Thoracic aorta (tissue), 2 donors: ENCODE measurements at regions not wholly inside any gene's neighbourhood (a gene's known extent, or its start where the extent isn't known, plus 50 kb on each side); places are given as distances from the start of the nearest gene placed in this dataset.

Experiments used
- ATAC-seq: fragments of 150-250 bp; one replicate; pipeline ENCODE4 v1.8.0; 2017; ENCODE audit warnings: low read depth; ENCODE audit not compliant: insufficient number of reproducible peaks, low FRiP score
- DNase-seq: peaks from one replicate; pipeline ENCODE4 v3.0.0-alpha.2; 2020; ENCODE audit warnings: low spot score
- H3K27ac ChIP-seq, 2 donors: fragments of 200-600 bp; sonication (generic); 1 replicate in 1 of 2; 2 replicates in 1 of 2; pipeline ENCODE4 v1.5.1; 2016; ENCODE audit warnings: mild to moderate bottlenecking in 2 of 2, moderate library complexity in 2 of 2
- H3K27me3 ChIP-seq: fragments of 200-600 bp; sonication (generic); replicated peaks from 2 replicates; pipeline ENCODE4 v1.6.0; 2016; ENCODE audit warnings: mild to moderate bottlenecking; ENCODE audit not compliant: insufficient read depth
- H3K36me3 ChIP-seq: fragments of 200-600 bp; sonication (generic); one replicate; pipeline ENCODE4 v1.5.1; 2016
- H3K4me1 ChIP-seq, 2 donors: fragments of 200-600 bp; sonication (generic); 1 replicate in 1 of 2; 2 replicates in 1 of 2; pipeline versions ENCODE4 v1.5.1 to v1.6.0; 2016; ENCODE audit warnings: low read depth in 2 of 2, mild to moderate bottlenecking in 1 of 2; ENCODE audit not compliant: control insufficient read depth in 1 of 2
- H3K4me3 ChIP-seq: fragments of 200-600 bp; sonication (generic); 2 replicates; pipeline ENCODE4 v1.5.1; 2016; ENCODE audit warnings: mild to moderate bottlenecking
- H3K9me3 ChIP-seq: fragments of 200-600 bp; sonication (generic); 2 replicates; pipeline ENCODE4 v1.5.1; 2016
- CTCF ChIP-seq: fragments of 200-600 bp; sonication (generic); IDR thresholded peaks from one replicate; pipeline ENCODE4 v1.5.1; 2019; ENCODE audit warnings: antibody characterized with exemption

- Histone ChIP-seq H3K27ac (no peak overlapping the region), H3K4me1 (no peaks in the 10 kb centered on the region), H3K4me3 (no peak overlapping the region), H3K27me3 (no peaks in the 10 kb centered on the region), H3K36me3 (no peaks in the 10 kb centered on the region), H3K9me3 (no peaks in the 10 kb centered on the region)
- TF ChIP-seq CTCF = no peak
- DNase-seq (no peak), ATAC-seq (no peak)
Observed at GRCh38 chr13:56338421-56338820, 802.3 kb upstream of the PRR20A start.

- Histone ChIP-seq H3K9me3 (no peaks in the 10 kb centered on the region), H3K4me3 (no peak overlapping the region), H3K4me1 (no peaks in the 10 kb centered on the region), H3K27me3 (no peaks in the 10 kb centered on the region), H3K36me3 (no peaks in the 10 kb centered on the region), H3K27ac (no peak overlapping the region)
- no peak for DNase-seq
- no peak for ATAC-seq
- no peak for TF ChIP-seq CTCF
Observed at GRCh38 chr13:56347014-56347413, 793.7 kb upstream of the PRR20A start.

- H3K9me3 ChIP-seq = no peaks in the 10 kb centered on the region
- no peak for DNase-seq
- no peaks in the 10 kb centered on the region for H3K36me3 ChIP-seq
- ATAC-seq = no peak
- H3K27ac ChIP-seq = no peak overlapping the region
- TF ChIP-seq CTCF = no peak
- H3K4me1 ChIP-seq = no peaks in the 10 kb centered on the region
- no peaks in the 10 kb centered on the region for H3K27me3 ChIP-seq
- H3K4me3 ChIP-seq = no peak overlapping the region
Observed at GRCh38 chr13:56349866-56350265, 790.9 kb upstream of the PRR20A start.

- H3K27me3 ChIP-seq = no peaks in the 10 kb centered on the region
- no peak for ATAC-seq
- no peak overlapping the region for H3K27ac ChIP-seq
- DNase-seq = no peak
- TF ChIP-seq CTCF = no peak
- no peaks in the 10 kb centered on the region for H3K4me1 ChIP-seq
- no peaks in the 10 kb centered on the region for H3K36me3 ChIP-seq
- no peak overlapping the region for H3K4me3 ChIP-seq
- H3K9me3 ChIP-seq = no peaks in the 10 kb centered on the region
Observed at GRCh38 chr13:56351041-56351440, 789.7 kb upstream of the PRR20A start.

- no peak for TF ChIP-seq CTCF
- H3K4me1 ChIP-seq = no peaks in the 10 kb centered on the region
- H3K27ac ChIP-seq = no peak overlapping the region
- no peaks in the 10 kb centered on the region for H3K27me3 ChIP-seq
- no peak overlapping the region for H3K4me3 ChIP-seq
- DNase-seq (no peak), ATAC-seq (no peak)
- no peaks in the 10 kb centered on the region for H3K36me3 ChIP-seq
- H3K9me3 ChIP-seq = no peaks in the 10 kb centered on the region
Observed at GRCh38 chr13:56352361-56352760, 788.4 kb upstream of the PRR20A start.
